SU-DHL-6 (cell line): ENCODE measurements at regions not wholly inside any gene's neighbourhood (a gene's known extent, or its start where the extent isn't known, plus 50 kb on each side); places are given as distances from the start of the nearest gene placed in this dataset.

Experiments used
- H2AFZ ChIP-seq: fragments of 200-600 bp; sonication (generic); 2 replicates; pipeline ENCODE4 v1.6.1; 2014; ENCODE audit warnings: low read depth, mild to moderate bottlenecking, moderate library complexity, mixed read lengths, antibody characterized with exemption, low read length; ENCODE audit not compliant: severe bottlenecking
- H3F3A ChIP-seq: fragments of 200-600 bp; shearing (Covaris generic); 2 replicates; pipeline ENCODE4 v1.6.0; 2016; ENCODE audit warnings: antibody characterized with exemption, mild to moderate bottlenecking; ENCODE audit not compliant: insufficient read depth
- H3K27ac ChIP-seq: fragments of 200-600 bp; sonication (generic); 2 replicates; pipeline ENCODE4 v1.5.1; 2016; ENCODE audit warnings: low read depth, mild to moderate bottlenecking, low read length, moderate library complexity, mixed read lengths
- H3K27me3 ChIP-seq: fragments of 200-600 bp; sonication (generic), shearing (Covaris generic); 2 replicates; pipeline ENCODE4 v1.6.0; 2014; ENCODE audit warnings: mild to moderate bottlenecking, low read length
- H3K36me3 ChIP-seq: fragments of 200-600 bp; sonication (generic); 2 replicates; pipeline ENCODE4 v1.6.1; 2014; ENCODE audit warnings: mild to moderate bottlenecking, low read length, mixed read lengths
- H3K4me2 ChIP-seq: fragments of 300-600, 200-600 bp; shearing (Covaris generic), sonication (generic); 2 replicates; pipeline ENCODE4 v1.6.0; 2014; ENCODE audit warnings: low read length, low read depth, mild to moderate bottlenecking; ENCODE audit not compliant: poor library complexity, severe bottlenecking
- H3K4me3 ChIP-seq: fragments of 200-600 bp; sonication (generic); 2 replicates; pipeline ENCODE4 v1.5.1; 2014; ENCODE audit warnings: antibody characterized with exemption, low read length, mild to moderate bottlenecking, mixed read lengths; ENCODE audit not compliant: insufficient read depth, poor library complexity, severe bottlenecking
- H3K79me2 ChIP-seq: fragments of 200-600 bp; sonication (generic); 2 replicates; pipeline ENCODE4 v1.6.1; 2014; ENCODE audit warnings: mild to moderate bottlenecking, low read length, moderate library complexity; ENCODE audit not compliant: insufficient read depth
- H3K9ac ChIP-seq: fragments of 200-600 bp; sonication (generic); 2 replicates; pipeline ENCODE4 v1.7.0; 2014; ENCODE audit warnings: mild to moderate bottlenecking, low read length
- H3K9me2 ChIP-seq: fragments of 200-600 bp; sonication (generic); replicated peaks from 2 replicates; pipeline ENCODE4 v1.6.1; 2014; ENCODE audit warnings: low read length; ENCODE audit not compliant: insufficient read depth
- H3K9me3 ChIP-seq: fragments of 200-600 bp; sonication (generic); 2 replicates; pipeline ENCODE4 v1.6.1; 2014; ENCODE audit warnings: low read length, mixed read lengths; ENCODE audit not compliant: insufficient read depth
- H4K20me1 ChIP-seq: fragments of 200-600 bp; sonication (generic); 2 replicates; pipeline ENCODE4 v1.6.1; 2014; ENCODE audit warnings: low read depth, mild to moderate bottlenecking, antibody characterized with exemption, low read length, moderate library complexity, mixed read lengths
- CTCF ChIP-seq: fragments of 200-600 bp; sonication (generic); IDR thresholded peaks from one replicate; pipeline ENCODE4 v1.5.1; 2017; ENCODE audit warnings: antibody characterized with exemption, mild to moderate bottlenecking, low read length, moderate library complexity; ENCODE audit not compliant: insufficient read depth, poor library complexity, severe bottlenecking
- EZH2phosphoT487 ChIP-seq: fragments of 200-600 bp; sonication (generic), shearing (Covaris generic); conservative IDR thresholded peaks from 2 replicates; pipeline ENCODE4 v1.6.1; 2018; ENCODE audit warnings: mild to moderate bottlenecking, antibody characterized with exemption, low read length, moderate library complexity, mixed read lengths

- Histone ChIP-seq H3K4me3 (no peak overlapping the region), H3K9me3 (no peaks in the 10 kb centered on the region), H3F3A (no peaks in the 10 kb centered on the region), H3K9ac (no peak overlapping the region), H3K4me2 (no peak overlapping the region), H4K20me1 (no peaks in the 10 kb centered on the region), H2AFZ (no peak overlapping the region), H3K27me3 (no peaks in the 10 kb centered on the region), H3K9me2 (no peaks in the 10 kb centered on the region), H3K79me2 (no peaks in the 10 kb centered on the region), H3K27ac (no peak overlapping the region), H3K36me3 (no peaks in the 10 kb centered on the region)
- no peak for TF ChIP-seq CTCF
- TF ChIP-seq EZH2phosphoT487, result no peak
Measured at GRCh38 chr5:136474466-136474865, 109.1 kb upstream of the TRPC7 start.

- H3K27ac ChIP-seq, result no peak overlapping the region
- H3K36me3 ChIP-seq, result no peaks in the 10 kb centered on the region
- no peaks in the 10 kb centered on the region for H3F3A ChIP-seq
- no peak overlapping the region for H2AFZ ChIP-seq
- TF ChIP-seq CTCF, result no peak
- no peak for TF ChIP-seq EZH2phosphoT487
- no peaks in the 10 kb centered on the region for H4K20me1 ChIP-seq
- H3K4me3 ChIP-seq, result no peak overlapping the region
- H3K79me2 ChIP-seq, result no peaks in the 10 kb centered on the region
- no peaks in the 10 kb centered on the region for H3K27me3 ChIP-seq
- H3K4me2 ChIP-seq, result no peak overlapping the region
- no peaks in the 10 kb centered on the region for H3K9me2 ChIP-seq
- H3K9me3 ChIP-seq, result no peaks in the 10 kb centered on the region
- no peak overlapping the region for H3K9ac ChIP-seq
Measured at GRCh38 chr5:136467632-136468031, 102.3 kb upstream of the TRPC7 start.

- H3K4me2 ChIP-seq, result no peak overlapping the region
- H3K27me3 ChIP-seq, result no peaks in the 10 kb centered on the region
- H3K9me3 ChIP-seq, result no peaks in the 10 kb centered on the region
- no peak overlapping the region for H3K4me3 ChIP-seq
- H3K9me2 ChIP-seq, result no peaks in the 10 kb centered on the region
- H4K20me1 ChIP-seq, result no peaks in the 10 kb centered on the region
- H3K36me3 ChIP-seq, result no peaks in the 10 kb centered on the region
- TF ChIP-seq CTCF (no peak), EZH2phosphoT487 (no peak)
- H3K9ac ChIP-seq, result no peak overlapping the region
- no peak overlapping the region for H3K27ac ChIP-seq
- H3F3A ChIP-seq, result no peaks in the 10 kb centered on the region
- H2AFZ ChIP-seq, result no peak overlapping the region
- no peaks in the 10 kb centered on the region for H3K79me2 ChIP-seq
Measured at GRCh38 chr5:136466041-136466415, 100.7 kb upstream of the TRPC7 start.

- Histone ChIP-seq H3K4me3 (no peak overlapping the region), H3K9me3 (no peaks in the 10 kb centered on the region), H3K4me2 (no peak overlapping the region), H3K36me3 (no peaks in the 10 kb centered on the region), H3K9me2 (no peaks in the 10 kb centered on the region), H3K27me3 (no peaks in the 10 kb centered on the region), H3K79me2 (no peaks in the 10 kb centered on the region), H3K9ac (no peak overlapping the region), H3F3A (no peaks in the 10 kb centered on the region), H2AFZ (no peak overlapping the region), H4K20me1 (no peaks in the 10 kb centered on the region), H3K27ac (no peak overlapping the region)
- no peak for TF ChIP-seq CTCF
- TF ChIP-seq EZH2phosphoT487, result no peak
Measured at GRCh38 chr5:136458481-136458880, 93.1 kb upstream of the TRPC7 start.
